ENCODE measurements at regions not wholly inside any gene's neighbourhood (a gene's known extent, or its start where the extent isn't known, plus 50 kb on each side); places are given as distances from the start of the nearest gene placed in this dataset.

- WGBS (ENCODE audit: insufficient coverage), result no CpG with 5 or more reads among the region's 2 CpGs
- H3K27ac ChIP-seq (ENCODE audit: low read depth in 1 of 2, low read length in 2 of 2), result no peak overlapping the region
- H3K79me2 ChIP-seq (ENCODE audit: insufficient read depth, low read length), result no peaks in the 10 kb centered on the region
- intact Hi-C loops (cut with micrococcal nuclease), result no loop called here
- no peak overlapping the region for H3K4me3 ChIP-seq (replicated peaks in 1 of 3; ENCODE audit: low read depth in 2 of 3, low read length in 3 of 3)
- no peaks in the 10 kb centered on the region for H4K20me1 ChIP-seq (ENCODE audit: insufficient read depth, low read length)
- H2AFZ ChIP-seq (ENCODE audit: insufficient read depth, low read depth, low read length, poor library complexity, severe bottlenecking), result no peak overlapping the region
- no peak for TF ChIP-seq CTCF (IDR thresholded peaks at IDR 0.05)
- Mint-ChIP-seq H3K27ac (no peak overlapping the region), H3K27me3 (ENCODE audit: low read depth in 3 of 3) (no peaks in the 10 kb centered on the region), H3K36me3 (no peaks in the 10 kb centered on the region), H3K4me1 (no peaks in the 10 kb centered on the region), H3K9me3 (no peaks in the 10 kb centered on the region), H3K4me3 (no peak overlapping the region)
- no peaks in the 10 kb centered on the region for H3K9me3 ChIP-seq (replicated peaks in 1 of 2; ENCODE audit: control insufficient read depth in 1 of 2, insufficient read depth in 1 of 2, low read length in 2 of 2)
- H3K4me1 ChIP-seq (ENCODE audit: control insufficient read depth in 1 of 2, insufficient read depth in 2 of 2, low read length in 2 of 2), result no peaks in the 10 kb centered on the region
- H3K27me3 ChIP-seq (ENCODE audit: control insufficient read depth in 2 of 2, insufficient read depth in 2 of 2, low read length in 2 of 2), result no peaks in the 10 kb centered on the region
- H3K36me3 ChIP-seq (replicated peaks in 1 of 2; ENCODE audit: control insufficient read depth in 1 of 2, insufficient read depth in 2 of 2, low read length in 2 of 2), result no peaks in the 10 kb centered on the region
- DNase-seq, result no peak
- H3K4me2 ChIP-seq (replicated peaks; ENCODE audit: extremely low read depth, low read length, poor library complexity, severe bottlenecking), result no peak overlapping the region
- no peak overlapping the region for H3K9ac ChIP-seq (ENCODE audit: insufficient read depth, low read length, poor library complexity, severe bottlenecking)
Observed at GRCh38 chr1:72521659-72522058, 239.3 kb upstream of the NEGR1 start.

- Histone ChIP-seq H3K36me3 (replicated peaks in 1 of 2; ENCODE audit: control insufficient read depth in 1 of 2, insufficient read depth in 2 of 2, low read length in 2 of 2) (no peaks in the 10 kb centered on the region), H3K9ac (ENCODE audit: insufficient read depth, low read length, poor library complexity, severe bottlenecking) (no peak overlapping the region), H3K79me2 (ENCODE audit: insufficient read depth, low read length) (no peaks in the 10 kb centered on the region), H3K27me3 (ENCODE audit: control insufficient read depth in 2 of 2, insufficient read depth in 2 of 2, low read length in 2 of 2) (no peaks in the 10 kb centered on the region), H3K9me3 (replicated peaks in 1 of 2; ENCODE audit: control insufficient read depth in 1 of 2, insufficient read depth in 1 of 2, low read length in 2 of 2) (no peaks in the 10 kb centered on the region), H3K4me3 (replicated peaks in 1 of 3; ENCODE audit: low read depth in 2 of 3, low read length in 3 of 3) (no peak overlapping the region), H3K4me2 (replicated peaks; ENCODE audit: extremely low read depth, low read length, poor library complexity, severe bottlenecking) (no peak overlapping the region), H2AFZ (ENCODE audit: insufficient read depth, low read depth, low read length, poor library complexity, severe bottlenecking) (no peak overlapping the region), H3K4me1 (ENCODE audit: control insufficient read depth in 1 of 2, insufficient read depth in 2 of 2, low read length in 2 of 2) (no peaks in the 10 kb centered on the region), H4K20me1 (ENCODE audit: insufficient read depth, low read length) (no peaks in the 10 kb centered on the region), H3K27ac (ENCODE audit: low read depth in 1 of 2, low read length in 2 of 2) (no peak overlapping the region)
- Mint-ChIP-seq H3K4me1 (no peaks in the 10 kb centered on the region), H3K27me3 (ENCODE audit: low read depth in 3 of 3) (no peaks in the 10 kb centered on the region), H3K9me3 (peaks cover 0 to 4% (median 0%) of the 10 kb centered on the region in 7 donors), H3K4me3 (no peak overlapping the region), H3K27ac (no peak overlapping the region), H3K36me3 (no peaks in the 10 kb centered on the region)
- TF ChIP-seq CTCF (IDR thresholded peaks at IDR 0.05), result no peak
- no peak for DNase-seq
- no CpG with 5 or more reads among the region's 2 CpGs for WGBS (ENCODE audit: insufficient coverage)
- intact Hi-C loops (cut with micrococcal nuclease), result no loop called here
Observed at GRCh38 chr1:72516826-72517225, 234.5 kb upstream of the NEGR1 start.
